GM23248 (cell line): ENCODE measurements at regions not wholly inside any gene's neighbourhood (a gene's known extent, or its start where the extent isn't known, plus 50 kb on each side); places are given as distances from the start of the nearest gene placed in this dataset.

Source experiments
- DNase-seq: peaks from one replicate; pipeline ENCODE4 v3.0.0-alpha.2; 2015
- H2AFZ ChIP-seq: fragments of 200-600 bp; sonication (generic); 2 replicates; pipeline ENCODE4 v1.6.1; 2016; ENCODE audit warnings: antibody characterized with exemption
- H3F3A ChIP-seq: fragments of 200-600 bp; sonication (generic); 2 replicates; pipeline ENCODE4 v1.6.1; 2016; ENCODE audit warnings: mild to moderate bottlenecking, antibody characterized with exemption, mixed run types; ENCODE audit not compliant: insufficient read depth
- H3K27ac ChIP-seq: fragments of 200-600 bp; sonication (generic); 2 replicates; pipeline ENCODE4 v1.5.1; 2016; ENCODE audit warnings: mild to moderate bottlenecking
- H3K27me3 ChIP-seq: fragments of 200-600 bp; sonication (generic); replicated peaks from 2 replicates; pipeline ENCODE4 v1.6.1; 2016; ENCODE audit warnings: mild to moderate bottlenecking; ENCODE audit not compliant: insufficient read depth
- H3K36me3 ChIP-seq: fragments of 200-600 bp; sonication (generic); 2 replicates; pipeline ENCODE4 v1.6.1; 2016; ENCODE audit warnings: low read depth, mild to moderate bottlenecking
- H3K4me1 ChIP-seq: fragments of 200-600 bp; sonication (generic); 2 replicates; pipeline ENCODE4 v1.6.1; 2016; ENCODE audit warnings: mild to moderate bottlenecking; ENCODE audit not compliant: insufficient read depth
- H3K4me2 ChIP-seq: fragments of 200-600 bp; sonication (generic); one replicate; pipeline ENCODE4 v1.6.1; 2016; ENCODE audit warnings: mild to moderate bottlenecking; ENCODE audit not compliant: unreplicated experiment
- H3K4me3 ChIP-seq: fragments of 200-600 bp; sonication (generic); 2 replicates; pipeline ENCODE4 v1.5.1; 2016; ENCODE audit warnings: mild to moderate bottlenecking
- H3K79me2 ChIP-seq: fragments of 200-600 bp; sonication (generic); 2 replicates; pipeline ENCODE4 v1.6.1; 2016; ENCODE audit warnings: mild to moderate bottlenecking; ENCODE audit not compliant: insufficient read depth
- H3K9ac ChIP-seq: fragments of 200-600 bp; sonication (generic); 2 replicates; pipeline ENCODE4 v1.6.1; 2016; ENCODE audit warnings: mild to moderate bottlenecking
- H3K9me2 ChIP-seq: fragments of 200-600 bp; sonication (generic); 2 replicates; pipeline ENCODE4 v1.6.1; 2016; ENCODE audit warnings: mixed run types, mild to moderate bottlenecking, moderate library complexity; ENCODE audit not compliant: insufficient read depth
- H3K9me3 ChIP-seq: fragments of 200-600 bp; sonication (generic); one replicate; pipeline ENCODE4 v1.6.1; 2017; ENCODE audit warnings: low read depth
- H4K20me1 ChIP-seq: fragments of 200-600 bp; sonication (generic); 2 replicates; pipeline ENCODE4 v1.6.0; 2016; ENCODE audit not compliant: insufficient read depth
- EZH2 ChIP-seq: fragments of 200-600 bp; sonication (generic); IDR thresholded peaks from 2 replicates; pipeline ENCODE4 v1.6.1; 2018; ENCODE audit warnings: antibody characterized with exemption, mild to moderate bottlenecking; ENCODE audit not compliant: insufficient read depth, poor library complexity, severe bottlenecking
- EZH2phosphoT487 ChIP-seq: fragments of 200-600 bp; sonication (generic); IDR thresholded peaks from 2 replicates; pipeline ENCODE4 v1.6.1; 2018; ENCODE audit warnings: antibody characterized with exemption, moderate library complexity, mild to moderate bottlenecking, low read depth; ENCODE audit not compliant: insufficient read depth
- WGBS, 2 experiments: methylation state at CpG; one replicate each; pipeline ENCODE4 v1.1.6; 2015 to 2017; ENCODE audit warnings: low lambda C conversion rate in 2 of 2, low coverage in 1 of 2; ENCODE audit errors: missing lambda C conversion rate in 2 of 2; 5-methylcytosine and 5-hydroxymethylcytosine counted together
- in situ Hi-C: fragments of 300-500 bp; cut with MboI; formaldehyde crosslinking; loops from 2 replicates; pipeline ENCODE4 v1.15.0; 2020

- in situ Hi-C loops = no loop called here
- no peaks in the 10 kb centered on the region for H3K9me3 ChIP-seq
- H3K9ac ChIP-seq = no peak overlapping the region
- H2AFZ ChIP-seq = no peak overlapping the region
- H4K20me1 ChIP-seq = no peaks in the 10 kb centered on the region
- H3K27ac ChIP-seq = no peak overlapping the region
- TF ChIP-seq EZH2phosphoT487 = no peak
- TF ChIP-seq EZH2 = no peak
- no peak for DNase-seq
- no peaks in the 10 kb centered on the region for H3K9me2 ChIP-seq
- H3K79me2 ChIP-seq = no peaks in the 10 kb centered on the region
- no peak overlapping the region for H3K4me2 ChIP-seq
- no peaks in the 10 kb centered on the region for H3F3A ChIP-seq
- no peaks in the 10 kb centered on the region for H3K4me1 ChIP-seq
- no peak overlapping the region for H3K4me3 ChIP-seq
- no peaks in the 10 kb centered on the region for H3K27me3 ChIP-seq
- H3K36me3 ChIP-seq = no peaks in the 10 kb centered on the region
- 8 to 13% methylated on average over 3 of the region's 3 CpGs for WGBS, 2 experiments
These were observed 2296.6 kb upstream of the AGA start for GRCh38 chr4:179738822-179739221.

- in situ Hi-C loops = no loop called here
- no peak overlapping the region for H3K4me3 ChIP-seq
- H4K20me1 ChIP-seq = no peaks in the 10 kb centered on the region
- no peaks in the 10 kb centered on the region for H3F3A ChIP-seq
- H2AFZ ChIP-seq = no peak overlapping the region
- no peak for TF ChIP-seq EZH2phosphoT487
- no peak for TF ChIP-seq EZH2
- H3K9me3 ChIP-seq = no peaks in the 10 kb centered on the region
- H3K27ac ChIP-seq = no peak overlapping the region
- no peak for DNase-seq
- no peaks in the 10 kb centered on the region for H3K27me3 ChIP-seq
- no peaks in the 10 kb centered on the region for H3K4me1 ChIP-seq
- no peaks in the 10 kb centered on the region for H3K79me2 ChIP-seq
- H3K4me2 ChIP-seq = no peak overlapping the region
- 18 to 19% methylated on average over 4 of the region's 4 CpGs for WGBS, 2 experiments
- H3K9me2 ChIP-seq = no peaks in the 10 kb centered on the region
- H3K36me3 ChIP-seq = no peaks in the 10 kb centered on the region
- no peak overlapping the region for H3K9ac ChIP-seq
These were observed 2305.1 kb upstream of the AGA start for GRCh38 chr4:179747218-179747910.

GRCh38 chr4:179748837-179749236 lies 2306.6 kb upstream of the AGA start:
- no peaks in the 10 kb centered on the region for H3K36me3 ChIP-seq
- no peak for DNase-seq
- in situ Hi-C loops = no loop called here
- H3K27me3 ChIP-seq = no peaks in the 10 kb centered on the region
- H3K9ac ChIP-seq = no peak overlapping the region
- H2AFZ ChIP-seq = no peak overlapping the region
- no peaks in the 10 kb centered on the region for H3K4me1 ChIP-seq
- H3K4me3 ChIP-seq = no peak overlapping the region
- 35 to 37% methylated on average over 6 of the region's 6 CpGs for WGBS, 2 experiments
- no peaks in the 10 kb centered on the region for H4K20me1 ChIP-seq
- H3K79me2 ChIP-seq = no peaks in the 10 kb centered on the region
- no peak overlapping the region for H3K27ac ChIP-seq
- no peaks in the 10 kb centered on the region for H3F3A ChIP-seq
- H3K9me2 ChIP-seq = no peaks in the 10 kb centered on the region
- no peak for TF ChIP-seq EZH2
- no peak for TF ChIP-seq EZH2phosphoT487
- H3K4me2 ChIP-seq = no peak overlapping the region
- H3K9me3 ChIP-seq = peaks cover 7% of the 10 kb centered on the region

GRCh38 chr4:179750374-179750773 lies 2308.1 kb upstream of the AGA start:
- Histone ChIP-seq H3K4me1 (no peaks in the 10 kb centered on the region), H2AFZ (no peak overlapping the region), H3K9me2 (no peaks in the 10 kb centered on the region), H3K79me2 (no peaks in the 10 kb centered on the region), H3K27me3 (no peaks in the 10 kb centered on the region), H3K4me2 (no peak overlapping the region), H3K36me3 (no peaks in the 10 kb centered on the region), H3K9ac (no peak overlapping the region), H4K20me1 (no peaks in the 10 kb centered on the region), H3K27ac (no peak overlapping the region), H3K4me3 (no peak overlapping the region), H3K9me3 (peaks cover 7% of the 10 kb centered on the region), H3F3A (no peaks in the 10 kb centered on the region)
- TF ChIP-seq EZH2phosphoT487 = no peak
- TF ChIP-seq EZH2 = no peak
- WGBS, 2 experiments = 33 to 44% methylated on average over 4 of the region's 4 CpGs
- in situ Hi-C loops = no loop called here
- no peak for DNase-seq
